SK-N-SH (cell line): ENCODE measurements at regions not wholly inside any gene's neighbourhood (a gene's known extent, or its start where the extent isn't known, plus 50 kb on each side); places are given as distances from the start of the nearest gene placed in this dataset.

Experiments
- CTCF ChIP-seq: fragments of 200-600 bp; sonication (generic); IDR thresholded peaks from 2 replicates; pipeline ENCODE4 v1.6.1; 2017; ENCODE audit warnings: antibody characterized with exemption, mild to moderate bottlenecking, moderate library complexity
- EP300 ChIP-seq, 2 experiments: IDR thresholded peaks; 2 replicates each; pipeline versions ENCODE4 v1.4.0 to v1.6.1; 2012; ENCODE audit warnings: borderline replicate concordance in 1 of 2, low read depth in 1 of 2, low read length in 1 of 2
- GABPA ChIP-seq: IDR thresholded peaks from 2 replicates; pipeline ENCODE4 v1.4.0; 2012; ENCODE audit warnings: low read depth, mild to moderate bottlenecking
- GATA2 ChIP-seq: sonication (generic); formaldehyde crosslinking; IDR thresholded peaks from 2 replicates; pipeline ENCODE4 v1.5.0; 2020; ENCODE audit warnings: mild to moderate bottlenecking, missing genetic modification reagents
- NRF1 ChIP-seq: IDR thresholded peaks from 2 replicates; pipeline ENCODE4 v1.6.1; 2012; ENCODE audit warnings: low read depth, mild to moderate bottlenecking, low read length
- PBX3 ChIP-seq: IDR thresholded peaks from 2 replicates; pipeline ENCODE4; 2012
- POLR2AphosphoS5 ChIP-seq: IDR thresholded peaks from 2 replicates; pipeline ENCODE4 v1.6.1; 2012; ENCODE audit warnings: low read depth, low read length
- SIN3A ChIP-seq: IDR thresholded peaks from 2 replicates; pipeline ENCODE4 v1.6.1; 2012; ENCODE audit warnings: low read depth, mild to moderate bottlenecking, low read length, moderate library complexity, borderline replicate concordance
- TEAD4 ChIP-seq: IDR thresholded peaks from 2 replicates; pipeline ENCODE4 v1.4.0; 2012; ENCODE audit warnings: mild to moderate bottlenecking, borderline replicate concordance; ENCODE audit not compliant: insufficient read depth
- USF2 ChIP-seq: fragments of 150-350 bp; IDR thresholded peaks from 2 replicates; pipeline ENCODE4 v1.6.1; 2017; ENCODE audit warnings: antibody characterized with exemption, low read length, low read depth, borderline replicate concordance
- YY1 ChIP-seq: IDR thresholded peaks from 2 replicates; pipeline ENCODE4 v1.4.0; 2012; ENCODE audit warnings: low read depth, mild to moderate bottlenecking
- TF ChIP-seq, protein P1 (sequence below): IDR thresholded peaks from 2 replicates; pipeline ENCODE4 v1.4.0; 2012; ENCODE audit warnings: low read depth, borderline replicate concordance
- TF ChIP-seq, protein P2 (sequence below): IDR thresholded peaks from 2 replicates; pipeline ENCODE4 v1.6.1; 2012; ENCODE audit warnings: mild to moderate bottlenecking, low read depth, low read length, moderate library complexity

DNA sequence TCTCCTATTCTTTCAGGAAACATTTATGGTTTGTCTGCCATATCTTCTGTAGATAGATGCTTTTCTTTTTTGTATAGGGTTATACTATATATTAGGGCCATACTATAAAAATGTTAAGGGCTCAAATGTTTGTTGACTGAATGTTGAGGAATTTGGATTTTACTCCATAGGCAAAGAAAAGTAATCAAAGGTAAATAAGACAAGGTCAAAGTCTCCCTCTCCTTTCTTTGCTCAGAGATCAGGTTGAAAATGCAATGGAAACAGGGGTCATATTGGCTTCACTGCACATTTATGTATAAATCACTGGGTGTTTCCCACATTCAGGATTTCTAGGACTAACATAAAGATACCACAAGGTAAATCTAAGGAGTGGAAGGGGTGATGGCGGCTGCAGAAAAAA is 291.4 kb upstream of the FZD8 start:
- no peak for TF ChIP-seq YY1
- TF ChIP-seq TEAD4, result no peak
- TF ChIP-seq PBX3, result no peak
- no peak for TF ChIP-seq CTCF
- TF ChIP-seq, protein P1, sequence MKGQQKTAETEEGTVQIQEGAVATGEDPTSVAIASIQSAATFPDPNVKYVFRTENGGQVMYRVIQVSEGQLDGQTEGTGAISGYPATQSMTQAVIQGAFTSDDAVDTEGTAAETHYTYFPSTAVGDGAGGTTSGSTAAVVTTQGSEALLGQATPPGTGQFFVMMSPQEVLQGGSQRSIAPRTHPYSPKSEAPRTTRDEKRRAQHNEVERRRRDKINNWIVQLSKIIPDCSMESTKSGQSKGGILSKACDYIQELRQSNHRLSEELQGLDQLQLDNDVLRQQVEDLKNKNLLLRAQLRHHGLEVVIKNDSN, result no peak
- no peak for TF ChIP-seq POLR2AphosphoS5
- no peak for TF ChIP-seq NRF1
- no peak for TF ChIP-seq USF2
- TF ChIP-seq SIN3A, result no peak
- TF ChIP-seq EP300 (IDR thresholded peaks at IDR 0.05; ENCODE audit: borderline replicate concordance in 1 of 2, low read depth in 1 of 2, low read length in 1 of 2), result no peak
- TF ChIP-seq, protein P2, sequence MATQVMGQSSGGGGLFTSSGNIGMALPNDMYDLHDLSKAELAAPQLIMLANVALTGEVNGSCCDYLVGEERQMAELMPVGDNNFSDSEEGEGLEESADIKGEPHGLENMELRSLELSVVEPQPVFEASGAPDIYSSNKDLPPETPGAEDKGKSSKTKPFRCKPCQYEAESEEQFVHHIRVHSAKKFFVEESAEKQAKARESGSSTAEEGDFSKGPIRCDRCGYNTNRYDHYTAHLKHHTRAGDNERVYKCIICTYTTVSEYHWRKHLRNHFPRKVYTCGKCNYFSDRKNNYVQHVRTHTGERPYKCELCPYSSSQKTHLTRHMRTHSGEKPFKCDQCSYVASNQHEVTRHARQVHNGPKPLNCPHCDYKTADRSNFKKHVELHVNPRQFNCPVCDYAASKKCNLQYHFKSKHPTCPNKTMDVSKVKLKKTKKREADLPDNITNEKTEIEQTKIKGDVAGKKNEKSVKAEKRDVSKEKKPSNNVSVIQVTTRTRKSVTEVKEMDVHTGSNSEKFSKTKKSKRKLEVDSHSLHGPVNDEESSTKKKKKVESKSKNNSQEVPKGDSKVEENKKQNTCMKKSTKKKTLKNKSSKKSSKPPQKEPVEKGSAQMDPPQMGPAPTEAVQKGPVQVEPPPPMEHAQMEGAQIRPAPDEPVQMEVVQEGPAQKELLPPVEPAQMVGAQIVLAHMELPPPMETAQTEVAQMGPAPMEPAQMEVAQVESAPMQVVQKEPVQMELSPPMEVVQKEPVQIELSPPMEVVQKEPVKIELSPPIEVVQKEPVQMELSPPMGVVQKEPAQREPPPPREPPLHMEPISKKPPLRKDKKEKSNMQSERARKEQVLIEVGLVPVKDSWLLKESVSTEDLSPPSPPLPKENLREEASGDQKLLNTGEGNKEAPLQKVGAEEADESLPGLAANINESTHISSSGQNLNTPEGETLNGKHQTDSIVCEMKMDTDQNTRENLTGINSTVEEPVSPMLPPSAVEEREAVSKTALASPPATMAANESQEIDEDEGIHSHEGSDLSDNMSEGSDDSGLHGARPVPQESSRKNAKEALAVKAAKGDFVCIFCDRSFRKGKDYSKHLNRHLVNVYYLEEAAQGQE, result no peak
- TF ChIP-seq GABPA, result no peak
- TF ChIP-seq GATA2 (CRISPR knock-in tag), result no peak
